Left renal cortex interstitium (tissue), 4 donors: ENCODE measurements at regions not wholly inside any gene's neighbourhood (a gene's known extent, or its start where the extent isn't known, plus 50 kb on each side); places are given as distances from the start of the nearest gene placed in this dataset.

Experiments
- DNase-seq, 4 donors: peaks; one replicate each; pipeline ENCODE4 v3.0.0-alpha.2; 2013; ENCODE audit warnings: low read depth in 4 of 4, low spot score in 2 of 4, missing footprints in 1 of 4

- DNase-seq: no peak
Observed at GRCh38 chr4:35520059-35520458, 724.3 kb downstream of the ARAP2 start.

- no peak for DNase-seq
Observed at GRCh38 chr4:35521682-35522081, 722.6 kb downstream of the ARAP2 start.

- no peak for DNase-seq
Observed at GRCh38 chr4:35525192-35525978, 718.9 kb downstream of the ARAP2 start.

DNA sequence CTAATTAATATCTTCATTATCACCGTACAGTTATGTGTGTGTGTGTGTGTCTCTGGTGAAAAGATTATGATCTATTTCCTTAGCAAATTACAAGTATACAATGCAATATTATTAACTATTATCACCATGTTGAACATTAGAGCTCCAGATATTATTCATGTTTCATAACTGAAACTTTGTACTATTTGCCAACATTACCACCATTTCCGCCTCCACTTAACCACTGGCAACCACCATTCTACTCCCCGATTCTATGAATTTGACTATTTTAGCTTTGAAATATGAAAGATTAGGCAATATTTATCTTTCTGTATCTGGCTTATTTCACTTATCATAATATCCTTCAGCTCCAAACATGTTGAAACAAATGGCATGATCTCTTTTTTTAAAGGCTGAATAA is 717.9 kb downstream of the ARAP2 start:
- no peak for DNase-seq

DNA sequence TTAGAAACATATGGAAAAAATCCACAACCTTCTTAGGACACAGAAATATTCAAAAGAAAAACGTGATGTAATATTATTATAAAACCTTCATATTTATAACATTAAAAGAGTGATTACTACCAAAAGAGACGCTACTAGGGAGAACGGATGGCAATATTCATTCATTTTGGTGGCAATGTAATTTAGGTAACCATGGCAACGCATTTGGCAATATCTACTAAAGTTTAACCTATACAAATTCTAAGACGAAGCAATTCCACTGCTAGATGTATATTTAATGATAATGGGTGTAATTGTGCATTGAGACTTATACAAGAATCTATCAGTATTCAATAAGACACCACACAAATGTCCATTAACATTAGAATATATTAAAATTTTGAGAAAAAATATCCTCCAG is 709.4 kb downstream of the ARAP2 start:
- DNase-seq: no peak

- no peak for DNase-seq
Observed at GRCh38 chr4:35538807-35539206, 705.5 kb downstream of the ARAP2 start.

GRCh38 chr4:35539404-35540055 is 704.8 kb downstream of the ARAP2 start:
- DNase-seq: no peak

DNA sequence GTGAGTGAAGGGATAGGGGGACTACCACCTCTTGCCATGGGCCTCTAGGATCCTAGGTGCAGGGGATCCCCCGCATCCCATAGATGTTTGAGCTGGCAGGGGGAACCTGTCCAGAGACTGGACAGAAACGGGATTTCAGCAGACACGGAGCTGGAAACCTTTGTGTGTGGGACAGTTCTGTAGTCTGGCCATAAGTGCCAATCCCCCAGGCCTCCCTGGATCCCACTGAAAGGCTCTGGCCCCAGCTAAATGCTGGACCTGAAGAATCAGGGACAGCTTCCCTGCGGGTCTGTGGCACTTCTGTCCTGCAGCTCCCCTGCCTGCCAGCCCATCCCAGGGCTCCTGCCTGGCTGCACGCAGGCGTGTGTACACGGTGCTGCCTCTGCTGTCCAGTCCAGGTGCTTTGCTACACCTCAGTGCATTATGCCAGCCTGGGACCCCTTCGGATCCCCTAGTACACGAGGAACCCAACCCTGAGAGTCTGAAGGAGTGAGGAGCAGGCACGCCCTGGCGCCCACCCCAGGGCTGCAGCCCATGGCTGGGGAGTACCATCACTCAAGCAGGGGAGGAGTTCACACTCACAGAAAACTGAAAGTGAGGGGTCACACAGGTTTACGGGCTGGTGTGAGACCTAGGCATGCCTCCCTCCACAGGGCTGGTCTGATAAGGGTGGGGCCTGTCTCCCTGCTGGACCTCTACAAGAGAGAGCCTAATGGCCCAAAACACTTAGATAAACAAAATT is 703.0 kb downstream of the ARAP2 start:
- no peak for DNase-seq

- DNase-seq: no peak
Observed at GRCh38 chr4:35541888-35542213, 702.5 kb downstream of the ARAP2 start.

DNA sequence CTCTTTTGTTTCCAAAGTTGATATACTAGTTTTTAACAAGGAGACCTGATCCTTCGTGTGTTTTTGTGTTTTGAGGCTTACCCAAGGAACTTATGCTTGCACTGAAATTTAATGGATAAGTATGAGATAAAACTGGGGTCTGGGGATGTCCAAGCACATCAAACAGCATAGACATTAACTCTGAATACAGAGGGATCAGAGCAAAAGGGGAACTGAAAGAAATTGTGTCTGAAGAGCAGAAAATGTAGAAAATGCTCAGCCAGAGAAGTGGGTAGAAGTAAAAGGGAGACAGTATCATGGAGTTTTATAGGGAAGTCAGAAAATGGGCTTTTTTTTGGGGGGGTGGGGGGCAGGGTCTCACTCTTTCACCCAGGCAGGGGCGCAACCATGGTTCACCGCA is 695.4 kb downstream of the ARAP2 start:
- DNase-seq: no peak

- no peak for DNase-seq
Observed at GRCh38 chr4:35556387-35556786, 687.9 kb downstream of the ARAP2 start.

DNA sequence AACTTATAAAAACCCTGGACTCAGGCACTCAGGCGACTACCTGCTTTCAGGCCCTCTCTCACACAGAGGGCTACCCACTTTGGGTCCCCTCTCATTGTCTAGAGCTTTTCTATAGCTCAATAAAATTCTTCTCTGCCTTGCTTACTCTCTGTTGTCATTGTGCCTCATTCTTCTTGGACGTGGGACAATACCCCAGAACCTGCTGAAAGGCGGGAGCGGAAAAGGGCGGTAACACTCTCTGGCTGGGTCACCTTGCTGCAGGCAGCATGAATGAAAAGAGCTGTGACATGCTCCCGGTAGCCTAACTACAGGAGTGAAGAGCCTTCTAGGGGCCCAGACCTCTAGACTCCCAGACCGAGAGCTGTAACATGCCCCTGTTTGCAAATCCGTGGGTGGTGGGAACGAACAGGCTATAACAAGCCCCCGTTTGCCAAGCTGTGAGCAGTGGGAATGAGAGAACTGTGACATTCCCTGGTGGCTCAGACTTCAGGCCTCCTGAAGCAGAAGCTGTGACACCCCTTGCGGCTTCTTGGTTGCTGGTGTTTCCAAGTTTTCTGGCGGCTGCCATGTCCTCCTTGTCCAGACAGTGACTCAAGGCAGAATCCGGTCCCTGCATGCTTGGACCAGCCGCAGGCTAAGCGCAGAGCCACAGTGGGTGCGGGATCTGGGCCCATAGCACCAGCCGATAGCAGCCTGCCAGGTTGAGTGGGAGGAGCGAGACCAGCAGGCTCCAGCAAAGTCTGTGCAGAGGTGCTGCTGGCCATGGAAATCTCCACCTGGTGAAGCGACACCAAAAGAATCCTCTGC is 684.6 kb downstream of the ARAP2 start:
- DNase-seq: no peak

GRCh38 chr4:35562861-35563260 is 681.5 kb downstream of the ARAP2 start:
- peak in 1 of 4 donors; percentile 13 for DNase-seq

GRCh38 chr4:35565640-35566039 is 678.7 kb downstream of the ARAP2 start:
- DNase-seq: no peak

DNA sequence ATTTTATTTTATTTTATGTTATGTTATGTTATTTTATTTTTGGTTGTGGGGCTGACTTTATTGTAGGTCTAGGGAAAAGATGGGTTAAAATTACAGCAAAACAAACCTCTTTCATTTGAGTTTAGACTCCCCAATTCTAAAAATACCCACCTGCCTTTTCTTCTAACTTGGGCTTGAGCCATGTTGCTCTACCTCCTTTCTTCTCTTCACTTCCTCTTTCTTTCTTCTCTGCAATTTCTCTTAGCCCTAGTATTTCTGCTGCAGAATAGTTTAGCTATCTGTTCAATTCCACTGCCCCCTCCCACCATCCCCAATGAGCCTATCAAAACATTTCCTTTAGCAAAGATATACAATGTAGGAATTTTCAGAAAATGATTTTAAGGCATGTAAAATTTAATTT is 653.3 kb downstream of the ARAP2 start:
- no peak for DNase-seq

DNA sequence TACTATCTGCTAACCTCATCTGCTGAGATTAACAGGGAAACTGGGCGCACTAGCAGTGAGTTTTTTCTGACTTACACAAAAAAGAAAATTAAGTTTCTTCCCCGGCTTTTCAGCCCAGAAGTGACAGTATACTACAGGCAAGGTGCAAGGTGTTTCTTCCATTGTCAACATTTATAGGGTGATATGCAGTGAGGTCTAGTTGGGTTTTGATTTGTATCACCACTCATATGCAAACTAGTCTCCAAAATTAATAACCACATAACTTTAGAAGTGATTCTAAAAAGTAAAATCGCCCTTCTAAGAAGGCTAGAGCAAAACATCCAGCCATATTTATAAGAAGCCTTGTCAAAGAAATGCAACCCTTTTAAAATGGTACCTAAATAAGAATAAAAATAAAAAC is 640.1 kb downstream of the ARAP2 start:
- no peak for DNase-seq

DNA sequence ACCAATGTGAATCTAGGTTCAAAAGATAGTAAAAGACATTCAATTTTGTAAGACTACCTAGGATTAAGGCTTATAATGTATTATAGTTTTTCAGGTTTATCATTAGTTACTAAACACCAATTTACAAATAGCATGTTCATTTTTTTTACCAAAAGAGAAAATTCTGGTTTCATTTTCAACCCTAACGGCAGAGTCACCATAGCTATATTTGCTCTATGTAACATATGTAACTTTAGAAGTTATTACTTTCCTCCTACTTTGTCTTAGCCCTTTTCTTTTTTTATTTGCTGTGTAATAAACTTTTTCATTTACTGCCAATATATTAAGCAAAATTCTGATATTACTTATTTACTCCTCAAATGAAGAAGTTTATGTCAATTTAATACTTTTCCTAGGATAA is 639.6 kb downstream of the ARAP2 start:
- no peak for DNase-seq

DNA sequence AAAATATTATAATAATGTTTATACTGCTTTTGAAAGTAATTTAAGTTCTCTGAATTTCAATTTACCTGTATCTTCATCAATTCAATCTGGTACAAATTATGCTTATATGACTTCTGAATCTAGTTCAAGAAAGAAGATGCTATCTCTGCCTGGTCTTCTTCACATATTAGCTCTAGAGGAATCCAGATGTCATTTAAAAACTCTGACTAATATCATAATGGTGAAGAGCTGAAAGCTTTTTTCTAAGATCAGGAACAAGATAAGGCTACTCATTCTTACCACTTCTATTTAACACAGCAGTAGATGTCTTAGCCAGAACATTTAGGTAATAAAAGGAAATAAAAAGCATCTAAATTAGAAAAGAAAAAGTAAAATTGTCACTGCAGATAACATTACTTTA is 636.1 kb downstream of the ARAP2 start:
- no peak for DNase-seq

GRCh38 chr4:35614120-35614519 is 630.2 kb downstream of the ARAP2 start:
- DNase-seq: no peak

GRCh38 chr4:35639929-35640328 is 604.4 kb downstream of the ARAP2 start:
- no peak for DNase-seq

- DNase-seq: no peak
Observed at GRCh38 chr4:35643661-35644060, 600.7 kb downstream of the ARAP2 start.
